ENCODE measurements at regions not wholly inside any gene's neighbourhood (a gene's known extent, or its start where the extent isn't known, plus 50 kb on each side); places are given as distances from the start of the nearest gene placed in this dataset.

- TF ChIP-seq TEAD4 (IDR thresholded peaks at IDR 0.05) (no peak), REST (IDR thresholded peaks at IDR 0.05; ENCODE audit: low read depth) (no peak), TAF1 (IDR thresholded peaks at IDR 0.05; ENCODE audit: low read depth) (no peak), RAD21 (IDR thresholded peaks at IDR 0.05; ENCODE audit: low read depth) (no peak), EP300 (IDR thresholded peaks at IDR 0.05; ENCODE audit: borderline replicate concordance) (no peak), USF1 (IDR thresholded peaks at IDR 0.05) (no peak), FOXM1 (IDR thresholded peaks at IDR 0.05; ENCODE audit: borderline replicate concordance, low read depth) (no peak)
Measured at GRCh38 chr12:115396567-115396966, 712.6 kb upstream of the TBX3 start.
